GM23338 (cell line): ENCODE measurements at regions not wholly inside any gene's neighbourhood (a gene's known extent, or its start where the extent isn't known, plus 50 kb on each side); places are given as distances from the start of the nearest gene placed in this dataset.

Experiments
- ATAC-seq: fragments of 200-7000 bp; cut with Tn5 transposase; 3 replicates; pipeline ENCODE4 v1.9.1; 2020
- DNase-seq: peaks from one replicate; pipeline ENCODE4 v3.0.0-alpha.2; 2015; ENCODE audit warnings: low spot score
- H2AFZ ChIP-seq: fragments of 200-600 bp; sonication (generic); 2 replicates; pipeline ENCODE4 v1.8.0; 2016; ENCODE audit warnings: antibody characterized with exemption, mild to moderate bottlenecking, moderate library complexity
- H3F3A ChIP-seq: fragments of 200-600 bp; sonication (generic); replicated peaks from 2 replicates; pipeline ENCODE4 v1.8.0; 2017; ENCODE audit warnings: antibody characterized with exemption, mixed run types, low read depth
- H3K27ac ChIP-seq: fragments of 200-600 bp; sonication (generic); 2 replicates; pipeline ENCODE4 v1.6.1; 2016; ENCODE audit warnings: low read depth
- H3K27me3 ChIP-seq: fragments of 200-600 bp; sonication (generic); 2 replicates; pipeline ENCODE4 v1.8.0; 2016; ENCODE audit warnings: mild to moderate bottlenecking, mixed run types, moderate library complexity; ENCODE audit not compliant: insufficient read depth
- H3K36me3 ChIP-seq: fragments of 200-600 bp; sonication (generic); 2 replicates; pipeline ENCODE4 v1.8.0; 2016; ENCODE audit warnings: mild to moderate bottlenecking; ENCODE audit not compliant: insufficient read depth
- H3K4me1 ChIP-seq: fragments of 200-600 bp; sonication (generic); 2 replicates; pipeline ENCODE4 v1.8.0; 2016; ENCODE audit warnings: mild to moderate bottlenecking, moderate library complexity; ENCODE audit not compliant: insufficient read depth
- H3K4me2 ChIP-seq: fragments of 200-600 bp; sonication (generic); 2 replicates; pipeline ENCODE4 v1.7.1; 2017; ENCODE audit warnings: mixed run types
- H3K4me3 ChIP-seq: fragments of 200-600 bp; sonication (generic); 2 replicates; pipeline ENCODE4 v1.6.1; 2016; ENCODE audit warnings: mixed run types
- H3K79me2 ChIP-seq: fragments of 200-600 bp; sonication (generic); replicated peaks from 2 replicates; pipeline ENCODE4 v1.8.0; 2017; ENCODE audit warnings: mild to moderate bottlenecking; ENCODE audit not compliant: insufficient read depth
- H3K9me2 ChIP-seq: fragments of 200-600 bp; sonication (generic); 2 replicates; pipeline ENCODE4 v1.8.0; 2017; ENCODE audit not compliant: insufficient read depth
- H4K20me1 ChIP-seq: fragments of 200-600 bp; sonication (generic); replicated peaks from 2 replicates; pipeline ENCODE4 v1.8.0; 2017; ENCODE audit warnings: mild to moderate bottlenecking; ENCODE audit not compliant: insufficient read depth
- H3K27ac Mint-ChIP-seq: 2 replicates; pipeline ENCODE4 v1.8.0; 2020; ENCODE audit warnings: inconsistent platforms, mild to moderate bottlenecking, moderate library complexity, mixed read lengths
- H3K27me3 Mint-ChIP-seq: 3 replicates; pipeline ENCODE4 v1.8.0; 2022; ENCODE audit warnings: low read depth, mild to moderate bottlenecking, moderate library complexity, mixed read lengths, inconsistent platforms; ENCODE audit not compliant: insufficient read depth, poor library complexity
- H3K36me3 Mint-ChIP-seq: 3 replicates; pipeline ENCODE4 v1.8.0; 2021; ENCODE audit warnings: low read depth, mild to moderate bottlenecking, inconsistent platforms, moderate library complexity, mixed read lengths
- H3K4me1 Mint-ChIP-seq: 3 replicates; pipeline ENCODE4 v1.8.0; 2020; ENCODE audit warnings: mild to moderate bottlenecking, inconsistent platforms, mixed read lengths
- H3K4me3 Mint-ChIP-seq: 3 replicates; pipeline ENCODE4 v1.8.0; 2021; ENCODE audit warnings: moderate library complexity, mild to moderate bottlenecking, inconsistent platforms, mixed read lengths
- H3K9me3 Mint-ChIP-seq: 3 replicates; pipeline ENCODE4 v1.8.0; 2020; ENCODE audit warnings: moderate library complexity, mild to moderate bottlenecking, inconsistent platforms, mixed read lengths
- CREB1 ChIP-seq: fragments of 250-450 bp; sonication (Bioruptor Pico); IDR thresholded peaks from 2 replicates; pipeline ENCODE4 v1.5.0; 2020; ENCODE audit warnings: low read depth, mild to moderate bottlenecking, moderate library complexity
- CTCF ChIP-seq, 2 experiments: fragments of 200-600 bp in 1 of 2; sonication (generic) in 1 of 2; conservative IDR thresholded peaks; 2 replicates each; pipeline versions ENCODE4 v1.5.1 to v1.6.1; 2016 to 2017; ENCODE audit warnings: antibody characterized with exemption in 2 of 2, low read depth in 2 of 2, mild to moderate bottlenecking in 2 of 2, moderate library complexity in 1 of 2
- JUNB ChIP-seq: IDR thresholded peaks from one replicate; pipeline ENCODE4 v1.6.1; 2016; ENCODE audit warnings: antibody characterized with exemption; ENCODE audit not compliant: unreplicated experiment
- NANOG ChIP-seq: IDR thresholded peaks from 2 replicates; pipeline ENCODE4 v1.6.1; 2016; ENCODE audit warnings: antibody characterized with exemption, borderline replicate concordance
- POLR2AphosphoS5 ChIP-seq: IDR thresholded peaks from 2 replicates; pipeline ENCODE4 v1.6.1; 2016; ENCODE audit warnings: antibody characterized with exemption, low read depth
- STAT1 ChIP-seq: IDR thresholded peaks from one replicate; pipeline ENCODE4 v1.6.1; 2016; ENCODE audit warnings: antibody characterized with exemption; ENCODE audit not compliant: unreplicated experiment
- ZNF114 ChIP-seq: fragments of 250-450 bp; sonication (Bioruptor Pico); IDR thresholded peaks from 2 replicates; pipeline ENCODE4 v1.5.0; 2020; ENCODE audit warnings: mild to moderate bottlenecking, moderate library complexity
- ZNF331 ChIP-seq: fragments of 250-450 bp; sonication (Bioruptor Pico); IDR thresholded peaks from 2 replicates; pipeline ENCODE4 v1.5.0; 2020; ENCODE audit warnings: low read depth, mild to moderate bottlenecking, moderate library complexity
- ZNF462 ChIP-seq: fragments of 250-450 bp; sonication (Bioruptor Pico); IDR thresholded peaks from 2 replicates; pipeline ENCODE4 v1.5.0; 2020; ENCODE audit warnings: mild to moderate bottlenecking, moderate library complexity
- TF ChIP-seq, protein P1 (sequence below): IDR thresholded peaks from 2 replicates; pipeline ENCODE4 v1.6.1; 2016; ENCODE audit warnings: antibody characterized with exemption

- H3K4me2 ChIP-seq, result no peak overlapping the region
- no peak overlapping the region for H3K4me3 ChIP-seq
- no peaks in the 10 kb centered on the region for H4K20me1 ChIP-seq
- H3K79me2 ChIP-seq, result no peaks in the 10 kb centered on the region
- no peaks in the 10 kb centered on the region for H3K4me1 Mint-ChIP-seq
- no peak overlapping the region for H3K27ac Mint-ChIP-seq
- H3K36me3 Mint-ChIP-seq, result no peaks in the 10 kb centered on the region
- H3K27me3 ChIP-seq, result no peaks in the 10 kb centered on the region
- H3F3A ChIP-seq, result no peaks in the 10 kb centered on the region
- H2AFZ ChIP-seq, result no peak overlapping the region
- TF ChIP-seq STAT1, result no peak
- TF ChIP-seq CTCF (conservative IDR thresholded peaks at IDR 0.05; ENCODE audit: low read depth in 2 of 2), result no peak
- no peak for TF ChIP-seq JUNB
- no peak for TF ChIP-seq ZNF114 (CRISPR knock-in tag)
- TF ChIP-seq NANOG, result no peak
- TF ChIP-seq CREB1 (CRISPR knock-in tag), result no peak
- no peak for TF ChIP-seq ZNF462 (CRISPR knock-in tag)
- TF ChIP-seq ZNF331 (CRISPR knock-in tag), result no peak
- no peak for TF ChIP-seq POLR2AphosphoS5
- TF ChIP-seq, protein P1, sequence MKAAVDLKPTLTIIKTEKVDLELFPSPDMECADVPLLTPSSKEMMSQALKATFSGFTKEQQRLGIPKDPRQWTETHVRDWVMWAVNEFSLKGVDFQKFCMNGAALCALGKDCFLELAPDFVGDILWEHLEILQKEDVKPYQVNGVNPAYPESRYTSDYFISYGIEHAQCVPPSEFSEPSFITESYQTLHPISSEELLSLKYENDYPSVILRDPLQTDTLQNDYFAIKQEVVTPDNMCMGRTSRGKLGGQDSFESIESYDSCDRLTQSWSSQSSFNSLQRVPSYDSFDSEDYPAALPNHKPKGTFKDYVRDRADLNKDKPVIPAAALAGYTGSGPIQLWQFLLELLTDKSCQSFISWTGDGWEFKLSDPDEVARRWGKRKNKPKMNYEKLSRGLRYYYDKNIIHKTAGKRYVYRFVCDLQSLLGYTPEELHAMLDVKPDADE, result no peak
- H3K27me3 Mint-ChIP-seq, result peaks cover 4% of the 10 kb centered on the region
- DNase-seq (no peak), ATAC-seq (no peak)
- no peaks in the 10 kb centered on the region; the same call in 2 of the 3 replicates for H3K9me3 Mint-ChIP-seq
- no peak overlapping the region for H3K27ac ChIP-seq
- peaks cover 5% of the 10 kb centered on the region; the same call in 1 of the 2 replicates for H3K9me2 ChIP-seq
- no peak overlapping the region for H3K4me3 Mint-ChIP-seq
- H3K4me1 ChIP-seq, result no peaks in the 10 kb centered on the region
- H3K36me3 ChIP-seq, result no peaks in the 10 kb centered on the region
Observed at GRCh38 chr5:174411479-174411819, 312.9 kb upstream of the MSX2 start.
